ENCODE measurements at regions not wholly inside any gene's neighbourhood (a gene's known extent, or its start where the extent isn't known, plus 50 kb on each side); places are given as distances from the start of the nearest gene placed in this dataset.

GRCh38 chr3:26100176-26100575 lies 310.3 kb downstream of the OXSM start (continued):
- TF ChIP-seq SNRNP70 (IDR thresholded peaks at IDR 0.05; ENCODE audit: low read depth, low read length) (no peak), IRF1 (CRISPR knock-in tag; IDR thresholded peaks at IDR 0.05; ENCODE audit: low read depth) (no peak), YY1 (IDR thresholded peaks at IDR 0.05; ENCODE audit: insufficient read depth, insufficient replicate concordance, low read depth, low read length) (no peak), HMGA1 (CRISPR knock-in tag; conservative IDR thresholded peaks at IDR 0.05) (no peak), PRMT3 (CRISPR knock-in tag; IDR thresholded peaks at IDR 0.05; ENCODE audit: borderline replicate concordance, low read depth) (no peak), SAP130 (CRISPR knock-in tag; IDR thresholded peaks at IDR 0.05; ENCODE audit: low read depth) (no peak), ZNF24 (IDR thresholded peaks at IDR 0.05) (no peak), HCFC1 (IDR thresholded peaks at IDR 0.05; ENCODE audit: low read depth, low read length) (no peak), ZNF660 (CRISPR knock-in tag; IDR thresholded peaks at IDR 0.05; ENCODE audit: borderline replicate concordance, low read depth) (no peak), ZNF564 (CRISPR knock-in tag; IDR thresholded peaks at IDR 0.05) (no peak), THAP8 (CRISPR knock-in tag; IDR thresholded peaks at IDR 0.05; ENCODE audit: borderline replicate concordance) (no peak)

- no peaks in the 10 kb centered on the region for H3K36me3 ChIP-seq (replicated peaks in 1 of 2; ENCODE audit: control insufficient read depth in 1 of 2, insufficient read depth in 2 of 2, low read length in 2 of 2)
- FAIRE-seq (no peak), ATAC-seq (no peak), DNase-seq (ENCODE audit: low spot score) (no peak)
- H3K9ac ChIP-seq (ENCODE audit: insufficient read depth, low read depth, low read length), result no peak overlapping the region
- ChIA-PET POLR2A (no interaction called here), CTCF (ENCODE audit: low intra/inter-chr PET ratio, low total read pairs) (no interaction called here)
- no peak overlapping the region for H3K27ac ChIP-seq (ENCODE audit: extremely low read length, insufficient read depth, low read length)
- in situ Hi-C loops (cut with HindIII; ENCODE audit: extremely low pct_ligation_motif_present, low pct_unique_long_range_greater_than_20kb), result no loop called here
- peaks cover 57% of the 10 kb centered on the region for H3K9me3 ChIP-seq (ENCODE audit: low read length)
- H4K20me1 ChIP-seq (ENCODE audit: insufficient read depth, low read length), result no peaks in the 10 kb centered on the region
- intact Hi-C loops (cut with micrococcal nuclease; ENCODE audit: unreplicated experiment), result no loop called here
- H3K4me2 ChIP-seq (ENCODE audit: low read depth, low read length), result no peak overlapping the region
- H3K4me1 ChIP-seq (ENCODE audit: insufficient read depth, low read length), result no peaks in the 10 kb centered on the region
- BruUV-seq (replicated peaks), result no TSS peak
- H3K4me3 ChIP-seq (replicated peaks in 1 of 3; ENCODE audit: insufficient read depth in 1 of 3, low read depth in 2 of 3, low read length in 3 of 3), result no peak overlapping the region
- no peak overlapping the region for H2AFZ ChIP-seq (ENCODE audit: low read length)
- no peaks in the 10 kb centered on the region for H3K79me2 ChIP-seq (ENCODE audit: insufficient read depth, low read length)
- H3K27me3 ChIP-seq (ENCODE audit: control insufficient read depth in 1 of 2, insufficient read depth in 2 of 2, low read length in 2 of 2), result no peaks in the 10 kb centered on the region
- 0% methylated on average over 1 of the region's 1 CpG for WGBS (ENCODE audit: low lambda C conversion rate)
- TF ChIP-seq BATF2 (CRISPR knock-in tag; IDR thresholded peaks at IDR 0.05), result no peak
- TF ChIP-seq ZNF709 (CRISPR knock-in tag; IDR thresholded peaks at IDR 0.05), result no peak
- no peak for TF ChIP-seq AHDC1 (CRISPR knock-in tag; IDR thresholded peaks at IDR 0.05; ENCODE audit: borderline replicate concordance)
- TF ChIP-seq ELF4 (CRISPR knock-in tag; IDR thresholded peaks at IDR 0.05; ENCODE audit: borderline replicate concordance), result no peak
- no peak for TF ChIP-seq ATF4 (CRISPR knock-in tag; IDR thresholded peaks at IDR 0.05)
Observed at GRCh38 chr3:26102376-26102775, 312.5 kb downstream of the OXSM start.

All from HepG2 (cell line).